Peyer's patch (tissue), 4 donors: ENCODE measurements at regions not wholly inside any gene's neighbourhood (a gene's known extent, or its start where the extent isn't known, plus 50 kb on each side); places are given as distances from the start of the nearest gene placed in this dataset.

Experiments used
- DNase-seq, 3 donors: peaks; one replicate each; pipeline ENCODE4 v3.0.0-alpha.2; 2017 to 2019
- H3K27ac ChIP-seq, 4 donors: fragments of 200-600 bp; sonication (generic); one replicate each; pipeline ENCODE4 v1.5.1; 2016 to 2019
- H3K27me3 ChIP-seq, 2 donors: fragments of 200-600 bp; sonication (generic); one replicate each; pipeline ENCODE4 v1.5.1; 2019
- H3K36me3 ChIP-seq, 3 donors: fragments of 200-600 bp; sonication (generic); one replicate each; pipeline ENCODE4 v1.5.1; 2016 to 2019
- H3K4me1 ChIP-seq, 4 donors: fragments of 200-600 bp; sonication (generic); one replicate each; pipeline ENCODE4 v1.5.1; 2016 to 2019
- H3K4me3 ChIP-seq, 4 donors: fragments of 200-600 bp; sonication (generic); 1 replicate in 3 of 4; 2 replicates in 1 of 4; pipeline ENCODE4 v1.5.1; 2016 to 2019; ENCODE audit warnings: mild to moderate bottlenecking in 1 of 4
- H3K9me3 ChIP-seq, 4 donors: fragments of 200-600 bp; sonication (generic); one replicate each; pipeline ENCODE4 v1.5.1; 2016 to 2019; ENCODE audit warnings: mild to moderate bottlenecking in 1 of 4
- CTCF ChIP-seq, 6 experiments: fragments of 450-650 bp in 4 of 6; fragments of 200-600 bp in 2 of 6; sonication (generic) in 1 of 6; IDR thresholded peaks; one replicate each; pipeline ENCODE4 v1.5.1; 2017 to 2019; ENCODE audit warnings: antibody characterized with exemption in 6 of 6, mild to moderate bottlenecking in 3 of 6, moderate library complexity in 1 of 6
- POLR2A ChIP-seq, 2 donors: fragments of 450-650 bp; IDR thresholded peaks; one replicate each; pipeline ENCODE4 v1.5.1; 2017; ENCODE audit warnings: antibody characterized with exemption in 2 of 2, mild to moderate bottlenecking in 2 of 2, moderate library complexity in 2 of 2

- Histone ChIP-seq H3K27ac (no peak overlapping the region), H3K27me3 (no peaks in the 10 kb centered on the region), H3K9me3 (no peaks in the 10 kb centered on the region), H3K4me1 (peaks cover 0 to 9% (median 0%) of the 10 kb centered on the region in 4 donors), H3K36me3 (no peaks in the 10 kb centered on the region), H3K4me3 (no peak overlapping the region)
- TF ChIP-seq POLR2A (IDR thresholded peaks at IDR 0.05) (no peak), CTCF (IDR thresholded peaks at IDR 0.05) (no peak)
- DNase-seq: no peak
These were observed 164.7 kb upstream of the RIMS1 start for GRCh38 chr6:71721642-71722041.

GRCh38 chr6:71722736-71723135 is 163.6 kb upstream of the RIMS1 start:
- H3K4me3 ChIP-seq: no peak overlapping the region
- H3K27ac ChIP-seq: no peak overlapping the region
- H3K27me3 ChIP-seq: no peaks in the 10 kb centered on the region
- H3K9me3 ChIP-seq: no peaks in the 10 kb centered on the region
- H3K4me1 ChIP-seq: peaks cover 0 to 9% (median 0%) of the 10 kb centered on the region in 4 donors
- DNase-seq: no peak
- no peaks in the 10 kb centered on the region for H3K36me3 ChIP-seq
- TF ChIP-seq POLR2A (IDR thresholded peaks at IDR 0.05): no peak
- no peak for TF ChIP-seq CTCF (IDR thresholded peaks at IDR 0.05)

- H3K27ac ChIP-seq: no peak overlapping the region
- H3K4me1 ChIP-seq: peaks cover 0 to 9% (median 0%) of the 10 kb centered on the region in 4 donors
- no peaks in the 10 kb centered on the region for H3K27me3 ChIP-seq
- no peak for DNase-seq
- no peaks in the 10 kb centered on the region for H3K9me3 ChIP-seq
- H3K36me3 ChIP-seq: no peaks in the 10 kb centered on the region
- TF ChIP-seq POLR2A (IDR thresholded peaks at IDR 0.05) (no peak), CTCF (IDR thresholded peaks at IDR 0.05) (no peak)
- no peak overlapping the region for H3K4me3 ChIP-seq
These were observed 161.8 kb upstream of the RIMS1 start for GRCh38 chr6:71724456-71725125.

GRCh38 chr6:71725126-71725470 is 161.3 kb upstream of the RIMS1 start:
- H3K4me3 ChIP-seq: no peak overlapping the region
- no peak for DNase-seq
- H3K4me1 ChIP-seq: peaks cover 0 to 9% (median 0%) of the 10 kb centered on the region in 4 donors
- H3K27ac ChIP-seq: no peak overlapping the region
- H3K9me3 ChIP-seq: no peaks in the 10 kb centered on the region
- no peaks in the 10 kb centered on the region for H3K27me3 ChIP-seq
- TF ChIP-seq CTCF (IDR thresholded peaks at IDR 0.05): no peak
- TF ChIP-seq POLR2A (IDR thresholded peaks at IDR 0.05): no peak
- H3K36me3 ChIP-seq: no peaks in the 10 kb centered on the region

- Histone ChIP-seq H3K4me3 (no peak overlapping the region), H3K4me1 (peaks cover 0 to 6% (median 0%) of the 10 kb centered on the region in 4 donors), H3K27me3 (no peaks in the 10 kb centered on the region), H3K9me3 (no peaks in the 10 kb centered on the region), H3K27ac (no peak overlapping the region), H3K36me3 (no peaks in the 10 kb centered on the region)
- DNase-seq: no peak
- TF ChIP-seq CTCF (IDR thresholded peaks at IDR 0.05) (no peak), POLR2A (IDR thresholded peaks at IDR 0.05) (no peak)
These were observed 160.2 kb upstream of the RIMS1 start for GRCh38 chr6:71726121-71726520.
